A549 (cell line): ENCODE measurements at regions not wholly inside any gene's neighbourhood (a gene's known extent, or its start where the extent isn't known, plus 50 kb on each side); places are given as distances from the start of the nearest gene placed in this dataset.

Source experiments
- EHF ChIP-seq: fragments of 250-450 bp; sonication (Bioruptor Pico); IDR thresholded peaks from 2 replicates; pipeline ENCODE4 v1.5.0; 2020; ENCODE audit warnings: mild to moderate bottlenecking
- JUNB ChIP-seq: fragments of >200 bp; sonication (Bioruptor Twin); formaldehyde crosslinking; IDR thresholded peaks from 2 replicates; pipeline ENCODE4 v1.6.1; 2016
- MYC ChIP-seq: IDR thresholded peaks from 2 replicates; pipeline ENCODE4 v1.6.1; 2012; ENCODE audit warnings: mild to moderate bottlenecking, inconsistent platforms, low read length, improper control_type of control experiment, borderline replicate concordance
- PHF8 ChIP-seq: fragments of 200-600 bp; sonication (generic); IDR thresholded peaks from 2 replicates; pipeline ENCODE4 v1.6.1; 2016; ENCODE audit warnings: low read depth, mild to moderate bottlenecking, antibody characterized with exemption, moderate library complexity, borderline replicate concordance
- RNF2 ChIP-seq: fragments of 200-600 bp; sonication (generic); IDR thresholded peaks from 2 replicates; pipeline ENCODE4 v1.6.1; 2016; ENCODE audit warnings: low read depth, mild to moderate bottlenecking, antibody characterized with exemption, moderate library complexity, borderline replicate concordance
- TF ChIP-seq, protein P1 (sequence below): IDR thresholded peaks from 2 replicates; pipeline ENCODE4 v1.6.1; 2012
- TF ChIP-seq, protein P2 (sequence below): fragments of >200 bp; sonication (Bioruptor Twin); formaldehyde crosslinking; IDR thresholded peaks from 3 replicates; pipeline ENCODE4 v1.5.1; 2016
- TF ChIP-seq, protein P3 (sequence below): fragments of 250-450 bp; sonication (Bioruptor Pico); IDR thresholded peaks from 2 replicates; pipeline ENCODE4 v1.5.0; 2020; ENCODE audit warnings: low read depth, mild to moderate bottlenecking, moderate library complexity

DNA sequence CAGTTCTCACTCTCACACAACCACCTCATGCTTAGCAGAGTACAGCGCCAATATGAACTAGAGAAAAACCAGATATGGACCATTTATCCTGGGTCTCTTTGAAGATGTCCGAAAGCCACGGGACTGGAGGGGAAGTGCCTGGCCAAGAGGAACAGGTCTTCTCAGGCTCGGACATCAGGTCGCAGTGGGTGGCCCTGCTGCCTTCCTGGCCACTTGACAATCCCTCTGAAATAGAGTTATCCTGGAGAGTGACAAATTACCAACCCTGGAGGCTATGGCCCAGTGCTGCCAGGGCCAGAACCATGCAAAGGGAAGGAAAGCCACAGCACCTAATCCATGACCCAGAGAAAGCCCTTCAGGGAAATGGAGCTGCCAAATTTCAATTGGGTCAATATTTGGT, 646.8 kb upstream of the NRP1 start:
- TF ChIP-seq, protein P1, sequence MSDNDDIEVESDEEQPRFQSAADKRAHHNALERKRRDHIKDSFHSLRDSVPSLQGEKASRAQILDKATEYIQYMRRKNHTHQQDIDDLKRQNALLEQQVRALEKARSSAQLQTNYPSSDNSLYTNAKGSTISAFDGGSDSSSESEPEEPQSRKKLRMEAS, result no peak
- TF ChIP-seq RNF2 (no peak), PHF8 (no peak), JUNB (no peak), MYC (no peak), EHF (CRISPR knock-in tag) (no peak)
- TF ChIP-seq, protein P2, sequence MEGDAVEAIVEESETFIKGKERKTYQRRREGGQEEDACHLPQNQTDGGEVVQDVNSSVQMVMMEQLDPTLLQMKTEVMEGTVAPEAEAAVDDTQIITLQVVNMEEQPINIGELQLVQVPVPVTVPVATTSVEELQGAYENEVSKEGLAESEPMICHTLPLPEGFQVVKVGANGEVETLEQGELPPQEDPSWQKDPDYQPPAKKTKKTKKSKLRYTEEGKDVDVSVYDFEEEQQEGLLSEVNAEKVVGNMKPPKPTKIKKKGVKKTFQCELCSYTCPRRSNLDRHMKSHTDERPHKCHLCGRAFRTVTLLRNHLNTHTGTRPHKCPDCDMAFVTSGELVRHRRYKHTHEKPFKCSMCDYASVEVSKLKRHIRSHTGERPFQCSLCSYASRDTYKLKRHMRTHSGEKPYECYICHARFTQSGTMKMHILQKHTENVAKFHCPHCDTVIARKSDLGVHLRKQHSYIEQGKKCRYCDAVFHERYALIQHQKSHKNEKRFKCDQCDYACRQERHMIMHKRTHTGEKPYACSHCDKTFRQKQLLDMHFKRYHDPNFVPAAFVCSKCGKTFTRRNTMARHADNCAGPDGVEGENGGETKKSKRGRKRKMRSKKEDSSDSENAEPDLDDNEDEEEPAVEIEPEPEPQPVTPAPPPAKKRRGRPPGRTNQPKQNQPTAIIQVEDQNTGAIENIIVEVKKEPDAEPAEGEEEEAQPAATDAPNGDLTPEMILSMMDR, result no peak
- TF ChIP-seq, protein P3, sequence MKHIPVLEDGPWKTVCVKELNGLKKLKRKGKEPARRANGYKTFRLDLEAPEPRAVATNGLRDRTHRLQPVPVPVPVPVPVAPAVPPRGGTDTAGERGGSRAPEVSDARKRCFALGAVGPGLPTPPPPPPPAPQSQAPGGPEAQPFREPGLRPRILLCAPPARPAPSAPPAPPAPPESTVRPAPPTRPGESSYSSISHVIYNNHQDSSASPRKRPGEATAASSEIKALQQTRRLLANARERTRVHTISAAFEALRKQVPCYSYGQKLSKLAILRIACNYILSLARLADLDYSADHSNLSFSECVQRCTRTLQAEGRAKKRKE (CRISPR knock-in tag), result no peak
